Ascending aorta (tissue), 2 donors: ENCODE measurements at regions not wholly inside any gene's neighbourhood (a gene's known extent, or its start where the extent isn't known, plus 50 kb on each side); places are given as distances from the start of the nearest gene placed in this dataset.
"Not testable (repeated sequence)": the region's sequence is repeated elsewhere in the genome, so short reads cannot be mapped to it uniquely, and the experiment has no call there.

Experiments
- DNase-seq, 2 donors: peaks; one replicate each; pipeline ENCODE4 v3.0.0-alpha.2; 2019; ENCODE audit warnings: low spot score in 2 of 2
- H3K27ac ChIP-seq, 2 donors: fragments of 200-600 bp; sonication (generic); one replicate each; pipeline ENCODE4 v1.5.1; 2016 to 2017; ENCODE audit warnings: mild to moderate bottlenecking in 1 of 2
- H3K27me3 ChIP-seq: fragments of 200-600 bp; sonication (generic); one replicate; pipeline ENCODE4 v1.5.1; 2017
- H3K36me3 ChIP-seq, 2 donors: fragments of 200-600 bp; sonication (generic); one replicate each; pipeline ENCODE4 v1.5.1; 2016
- H3K4me1 ChIP-seq, 2 donors: fragments of 200-600 bp; sonication (generic); one replicate each; pipeline ENCODE4 v1.5.1; 2016 to 2017; ENCODE audit warnings: mild to moderate bottlenecking in 1 of 2
- H3K4me3 ChIP-seq, 2 donors: fragments of 200-600 bp; sonication (generic); one replicate each; pipeline ENCODE4 v1.5.1; 2016 to 2017; ENCODE audit warnings: mild to moderate bottlenecking in 1 of 2
- H3K9me3 ChIP-seq, 2 donors: fragments of 200-600 bp; sonication (generic); one replicate each; pipeline ENCODE4 v1.5.1; 2016
- CTCF ChIP-seq, 3 experiments: fragments of 200-600 bp in 2 of 3; fragments of 450-650 bp in 1 of 3; sonication (generic) in 2 of 3; IDR thresholded peaks; one replicate each; pipeline ENCODE4 v1.5.1; 2016 to 2019; ENCODE audit warnings: antibody characterized with exemption in 3 of 3, mild to moderate bottlenecking in 1 of 3, moderate library complexity in 1 of 3
- intact Hi-C: fragments of 100-400 bp; cut with DNase I; formaldehyde crosslinking; loops from one replicate; pipeline ENCODE4 v1.15.1; 2023

- intact Hi-C loops = no loop called here
- Histone ChIP-seq H3K27me3 (no peaks in the 10 kb centered on the region), H3K36me3 (no peaks in the 10 kb centered on the region), H3K4me3 (no peak overlapping the region), H3K4me1 (no peaks in the 10 kb centered on the region), H3K27ac (no peak overlapping the region), H3K9me3 (no peaks in the 10 kb centered on the region)
- no peak for DNase-seq
- no peak for TF ChIP-seq CTCF (IDR thresholded peaks at IDR 0.05)
These were observed 374.2 kb upstream of the TYRP1 start for GRCh38 chr9:12318732-12319685.

- Histone ChIP-seq H3K27ac (no peak overlapping the region), H3K27me3 (no peaks in the 10 kb centered on the region), H3K4me1 (no peaks in the 10 kb centered on the region), H3K36me3 (no peaks in the 10 kb centered on the region), H3K4me3 (no peak overlapping the region), H3K9me3 (no peaks in the 10 kb centered on the region)
- TF ChIP-seq CTCF (IDR thresholded peaks at IDR 0.05) = no peak
- no peak for DNase-seq
- intact Hi-C loops = no loop called here
These were observed 363.6 kb upstream of the TYRP1 start for GRCh38 chr9:12329623-12329985.

GRCh38 chr9:12333966-12334365 is 359.2 kb upstream of the TYRP1 start:
- H3K27me3 ChIP-seq, H3K4me3 ChIP-seq, DNase-seq, H3K36me3 ChIP-seq, H3K27ac ChIP-seq, H3K4me1 ChIP-seq, intact Hi-C loops, H3K9me3 ChIP-seq: not testable (repeated sequence)

- no peaks in the 10 kb centered on the region for H3K9me3 ChIP-seq
- TF ChIP-seq CTCF (IDR thresholded peaks at IDR 0.05) = no peak
- intact Hi-C loops = no loop called here
- no peaks in the 10 kb centered on the region for H3K36me3 ChIP-seq
- DNase-seq = no peak
- no peak overlapping the region for H3K27ac ChIP-seq
- H3K4me3 ChIP-seq = no peak overlapping the region
- no peaks in the 10 kb centered on the region for H3K27me3 ChIP-seq
- no peaks in the 10 kb centered on the region for H3K4me1 ChIP-seq
These were observed 342.4 kb upstream of the TYRP1 start for GRCh38 chr9:12350775-12351174.

GRCh38 chr9:12351293-12352044 is 341.7 kb upstream of the TYRP1 start:
- H3K36me3 ChIP-seq = no peaks in the 10 kb centered on the region
- H3K4me1 ChIP-seq = no peaks in the 10 kb centered on the region
- DNase-seq = no peak
- H3K4me3 ChIP-seq = no peak overlapping the region
- intact Hi-C loops = no loop called here
- TF ChIP-seq CTCF (IDR thresholded peaks at IDR 0.05) = no peak
- no peak overlapping the region for H3K27ac ChIP-seq
- H3K27me3 ChIP-seq = no peaks in the 10 kb centered on the region
- no peaks in the 10 kb centered on the region for H3K9me3 ChIP-seq

- DNase-seq = no peak
- no peak for TF ChIP-seq CTCF (IDR thresholded peaks at IDR 0.05)
- Histone ChIP-seq H3K4me1 (no peaks in the 10 kb centered on the region), H3K36me3 (no peaks in the 10 kb centered on the region), H3K27me3 (no peaks in the 10 kb centered on the region), H3K9me3 (no peaks in the 10 kb centered on the region), H3K4me3 (no peak overlapping the region), H3K27ac (no peak overlapping the region)
- intact Hi-C loops = no loop called here
These were observed 341.2 kb upstream of the TYRP1 start for GRCh38 chr9:12352045-12352315.
